ENCODE measurements at regions not wholly inside any gene's neighbourhood (a gene's known extent, or its start where the extent isn't known, plus 50 kb on each side); places are given as distances from the start of the nearest gene placed in this dataset.

DNA sequence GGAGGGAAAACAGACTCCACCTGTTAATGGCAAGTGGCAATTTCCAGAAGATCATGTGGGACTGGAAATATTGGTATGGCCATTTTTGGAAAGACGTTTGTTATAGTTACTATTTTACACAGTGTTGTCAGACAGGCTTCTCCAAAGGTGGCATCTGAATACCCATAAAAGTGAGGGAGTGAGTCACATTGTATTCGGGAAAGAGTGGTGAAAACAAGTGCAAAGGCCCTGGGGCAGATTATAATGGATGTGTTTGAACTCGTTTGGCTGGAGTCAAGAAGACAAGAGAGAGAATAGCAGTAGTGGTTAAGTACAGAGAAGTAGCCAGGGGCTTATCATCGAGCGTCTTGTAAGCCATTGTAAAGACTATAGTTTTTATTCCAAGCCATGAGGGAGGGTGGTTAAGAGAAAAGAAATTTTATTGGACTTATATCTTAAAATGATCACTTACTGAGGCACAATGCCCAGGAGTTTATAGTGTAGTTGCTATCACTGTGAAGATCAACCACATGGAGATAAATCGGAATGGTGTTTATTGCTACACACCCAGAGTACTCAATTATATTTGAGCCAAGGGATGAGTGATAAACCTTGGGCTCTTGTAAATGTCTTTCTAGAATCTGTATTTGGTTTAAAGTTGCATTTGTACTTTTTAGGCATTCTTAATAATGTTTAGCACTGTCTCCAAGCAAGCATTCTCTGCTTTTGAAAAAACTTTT, 212.8 kb upstream of the KBTBD8 start:
- TF ChIP-seq ARNT (IDR thresholded peaks at IDR 0.05): no peak
- no peak for TF ChIP-seq HDGF (IDR thresholded peaks at IDR 0.05; ENCODE audit: borderline replicate concordance)
- TF ChIP-seq L3MBTL2 (conservative IDR thresholded peaks at IDR 0.05): no peak
- TF ChIP-seq FOXA1 (IDR thresholded peaks at IDR 0.05): no peak
- TF ChIP-seq SUZ12 (IDR thresholded peaks at IDR 0.05): no peak
- TF ChIP-seq FOXK2 (IDR thresholded peaks at IDR 0.05): no peak
- TF ChIP-seq LEF1 (IDR thresholded peaks at IDR 0.05; ENCODE audit: borderline replicate concordance): no peak
- TF ChIP-seq SP1 (IDR thresholded peaks at IDR 0.05): no peak
- no peak for TF ChIP-seq FOXM1 (IDR thresholded peaks at IDR 0.05; ENCODE audit: borderline replicate concordance)
- no peak for TF ChIP-seq BHLHE40 (IDR thresholded peaks at IDR 0.05; ENCODE audit: borderline replicate concordance)
- TF ChIP-seq ELF4 (IDR thresholded peaks at IDR 0.05): no peak
- TF ChIP-seq CTBP1 (IDR thresholded peaks at IDR 0.05; ENCODE audit: borderline replicate concordance): no peak
- no peak for TF ChIP-seq ZNF384 (IDR thresholded peaks at IDR 0.05)
- TF ChIP-seq TARDBP (IDR thresholded peaks at IDR 0.05): no peak
- no peak for TF ChIP-seq NFRKB (IDR thresholded peaks at IDR 0.05)
- TF ChIP-seq, protein P1, sequence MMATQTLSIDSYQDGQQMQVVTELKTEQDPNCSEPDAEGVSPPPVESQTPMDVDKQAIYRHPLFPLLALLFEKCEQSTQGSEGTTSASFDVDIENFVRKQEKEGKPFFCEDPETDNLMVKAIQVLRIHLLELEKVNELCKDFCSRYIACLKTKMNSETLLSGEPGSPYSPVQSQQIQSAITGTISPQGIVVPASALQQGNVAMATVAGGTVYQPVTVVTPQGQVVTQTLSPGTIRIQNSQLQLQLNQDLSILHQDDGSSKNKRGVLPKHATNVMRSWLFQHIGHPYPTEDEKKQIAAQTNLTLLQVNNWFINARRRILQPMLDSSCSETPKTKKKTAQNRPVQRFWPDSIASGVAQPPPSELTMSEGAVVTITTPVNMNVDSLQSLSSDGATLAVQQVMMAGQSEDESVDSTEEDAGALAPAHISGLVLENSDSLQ (IDR thresholded peaks at IDR 0.05): no peak
- DNase-seq (ENCODE audit: extremely low spot score): no peak
- ChIA-PET CTCF (no interaction called here), POLR2A (no interaction called here)

DNA sequence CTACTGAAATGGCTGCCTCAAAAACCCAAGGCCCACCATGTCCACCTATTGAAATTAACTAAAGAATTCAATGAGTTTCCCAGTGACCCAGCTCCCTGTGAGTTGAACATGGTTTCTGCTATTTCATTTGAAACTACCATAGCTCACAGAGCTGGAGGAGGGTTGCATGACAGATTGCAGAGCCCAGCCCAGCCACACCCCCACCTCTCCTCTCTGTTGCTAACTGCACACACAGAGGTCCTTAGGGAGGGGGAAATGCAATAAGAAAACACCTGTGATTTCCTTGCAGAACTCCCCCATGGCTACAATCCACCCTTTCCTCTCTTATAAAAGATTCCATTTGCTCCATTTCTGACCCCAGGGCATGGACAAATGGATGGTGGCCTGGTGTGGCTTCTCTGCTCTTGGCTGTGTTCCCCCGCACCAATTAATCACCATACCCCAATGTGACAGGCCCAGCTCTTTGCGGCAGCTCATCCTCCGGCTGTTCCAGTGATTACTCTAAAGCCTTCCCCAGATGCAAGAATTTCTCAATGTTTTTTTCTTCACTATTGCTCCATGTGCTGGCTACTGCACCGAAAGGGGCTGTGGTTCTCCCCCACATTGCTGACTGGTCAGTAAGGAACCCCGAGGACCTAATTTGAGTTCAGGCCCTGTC, 208.4 kb upstream of the KBTBD8 start:
- DNase-seq (ENCODE audit: extremely low spot score): no peak
- no peak for TF ChIP-seq HDGF (IDR thresholded peaks at IDR 0.05; ENCODE audit: borderline replicate concordance)
- no peak for TF ChIP-seq ELF4 (IDR thresholded peaks at IDR 0.05)
- TF ChIP-seq ARNT (IDR thresholded peaks at IDR 0.05): no peak
- TF ChIP-seq SP1 (IDR thresholded peaks at IDR 0.05): no peak
- TF ChIP-seq FOXM1 (IDR thresholded peaks at IDR 0.05; ENCODE audit: borderline replicate concordance): no peak
- no peak for TF ChIP-seq NFRKB (IDR thresholded peaks at IDR 0.05)
- no peak for TF ChIP-seq SUZ12 (IDR thresholded peaks at IDR 0.05)
- no peak for TF ChIP-seq FOXA1 (IDR thresholded peaks at IDR 0.05)
- TF ChIP-seq CTBP1 (IDR thresholded peaks at IDR 0.05; ENCODE audit: borderline replicate concordance): no peak
- no peak for TF ChIP-seq TARDBP (IDR thresholded peaks at IDR 0.05)
- TF ChIP-seq FOXK2 (IDR thresholded peaks at IDR 0.05): no peak
- TF ChIP-seq, protein P1 (IDR thresholded peaks at IDR 0.05): no peak
- TF ChIP-seq ZNF384 (IDR thresholded peaks at IDR 0.05): no peak
- no peak for TF ChIP-seq BHLHE40 (IDR thresholded peaks at IDR 0.05; ENCODE audit: borderline replicate concordance)
- ChIA-PET POLR2A (no interaction called here), CTCF (no interaction called here)

DNA sequence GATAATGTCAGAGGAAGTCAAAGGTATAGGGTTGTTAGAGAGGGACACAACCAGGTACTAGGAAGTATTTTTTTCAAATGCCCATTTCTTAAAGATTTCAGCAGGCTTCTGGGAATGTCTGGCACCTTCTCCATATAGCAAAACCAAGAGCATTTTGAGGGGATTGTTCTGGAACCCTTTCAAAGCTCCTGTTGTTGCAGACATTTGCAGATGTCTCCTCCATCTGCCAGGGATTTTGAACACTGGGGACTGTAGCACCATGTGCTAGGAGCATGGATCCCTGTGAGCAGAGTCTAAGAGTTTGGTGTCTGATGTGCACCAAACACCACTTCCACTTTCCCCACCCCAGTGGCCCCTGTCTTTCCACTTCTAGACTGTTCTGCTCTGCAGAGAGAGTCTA, 206.0 kb upstream of the KBTBD8 start:
- ChIA-PET POLR2A (no interaction called here), CTCF (no interaction called here)
- no peak for DNase-seq (ENCODE audit: extremely low spot score)
- no peak for TF ChIP-seq SUZ12 (IDR thresholded peaks at IDR 0.05)
- TF ChIP-seq, protein P1 (IDR thresholded peaks at IDR 0.05): no peak

DNA sequence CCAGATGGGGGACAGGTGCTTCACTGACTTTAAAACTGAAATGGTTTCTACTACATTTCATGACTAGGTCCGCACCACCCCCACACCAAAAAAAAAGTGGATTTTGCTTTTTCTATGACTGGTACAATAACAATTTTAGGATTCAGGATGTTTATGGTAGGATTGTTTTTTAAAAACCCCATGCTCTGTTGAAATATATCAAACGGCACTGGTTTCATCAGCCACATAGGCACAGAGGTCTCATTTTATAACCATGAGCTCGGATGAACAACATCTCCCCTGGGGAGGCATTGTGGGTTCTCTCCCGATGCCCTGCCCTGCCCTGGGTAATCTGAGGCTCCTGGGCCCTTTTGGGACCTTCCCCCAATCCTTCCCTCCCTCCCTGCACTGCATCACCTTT, 202.7 kb upstream of the KBTBD8 start:
- TF ChIP-seq FOXM1 (IDR thresholded peaks at IDR 0.05; ENCODE audit: borderline replicate concordance) (no peak), TARDBP (IDR thresholded peaks at IDR 0.05) (no peak), CTBP1 (IDR thresholded peaks at IDR 0.05; ENCODE audit: borderline replicate concordance) (no peak), SUZ12 (IDR thresholded peaks at IDR 0.05) (no peak), L3MBTL2 (conservative IDR thresholded peaks at IDR 0.05) (no peak), NFRKB (IDR thresholded peaks at IDR 0.05) (no peak), ELF4 (IDR thresholded peaks at IDR 0.05) (no peak), ZNF384 (IDR thresholded peaks at IDR 0.05) (no peak), FOXA1 (IDR thresholded peaks at IDR 0.05) (no peak), HDGF (IDR thresholded peaks at IDR 0.05; ENCODE audit: borderline replicate concordance) (no peak), SP1 (IDR thresholded peaks at IDR 0.05) (no peak), ARNT (IDR thresholded peaks at IDR 0.05) (no peak), BHLHE40 (IDR thresholded peaks at IDR 0.05; ENCODE audit: borderline replicate concordance) (no peak), FOXK2 (IDR thresholded peaks at IDR 0.05) (no peak), LEF1 (IDR thresholded peaks at IDR 0.05; ENCODE audit: borderline replicate concordance) (no peak)
- TF ChIP-seq, protein P1 (IDR thresholded peaks at IDR 0.05): no peak
- no peak for DNase-seq (ENCODE audit: extremely low spot score)
- CTCF ChIA-PET: interaction anchor here (0.9 kb wide), 1 partner anchor 27 kb away, joined by 3 read pairs; no protein-coding TSS in a partner anchor
- POLR2A ChIA-PET: no interaction called here

DNA sequence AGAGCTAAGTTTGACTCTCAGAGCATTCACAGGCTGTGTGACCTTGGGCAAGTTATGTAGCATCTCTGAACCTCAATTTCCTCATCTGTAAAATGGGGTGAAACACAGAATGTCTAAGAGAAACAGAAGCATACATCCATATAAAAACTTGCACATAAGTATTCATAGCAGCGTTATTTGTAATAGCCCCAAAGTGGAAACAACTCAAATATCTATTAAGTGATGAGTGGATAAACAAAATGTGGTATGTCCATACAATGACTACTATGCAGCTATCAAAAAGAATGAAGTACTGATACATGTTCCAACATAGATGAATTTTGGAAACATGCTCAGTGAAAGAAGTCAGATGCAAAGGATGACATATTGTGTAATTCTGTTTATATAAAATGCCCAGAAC, 201.8 kb upstream of the KBTBD8 start:
- no peak for DNase-seq (ENCODE audit: extremely low spot score)
- CTCF ChIA-PET: no interaction called here
- POLR2A ChIA-PET: no interaction called here
- TF ChIP-seq L3MBTL2 (conservative IDR thresholded peaks at IDR 0.05) (no peak), LEF1 (IDR thresholded peaks at IDR 0.05; ENCODE audit: borderline replicate concordance) (no peak), FOXK2 (IDR thresholded peaks at IDR 0.05) (no peak), SUZ12 (IDR thresholded peaks at IDR 0.05) (no peak), ARNT (IDR thresholded peaks at IDR 0.05) (no peak), ZNF384 (IDR thresholded peaks at IDR 0.05) (no peak), HDGF (IDR thresholded peaks at IDR 0.05; ENCODE audit: borderline replicate concordance) (no peak), SP1 (IDR thresholded peaks at IDR 0.05) (no peak), BHLHE40 (IDR thresholded peaks at IDR 0.05; ENCODE audit: borderline replicate concordance) (no peak), CTBP1 (IDR thresholded peaks at IDR 0.05; ENCODE audit: borderline replicate concordance) (no peak)
